Muscle layer of duodenum (tissue), 2 donors: ENCODE measurements at regions not wholly inside any gene's neighbourhood (a gene's known extent, or its start where the extent isn't known, plus 50 kb on each side); places are given as distances from the start of the nearest gene placed in this dataset.

Experiments
- H3K27ac ChIP-seq: one replicate; pipeline ENCODE4 v1.7.0; 2013; ENCODE audit warnings: mild to moderate bottlenecking, low read length
- H3K27me3 ChIP-seq: one replicate; pipeline ENCODE4 v1.7.0; 2013; ENCODE audit warnings: low read depth, mild to moderate bottlenecking, control low read depth, low read length
- H3K36me3 ChIP-seq, 2 donors: one replicate each; pipeline ENCODE4 v1.7.0; 2013; ENCODE audit warnings: low read length in 2 of 2, control low read depth in 1 of 2, mild to moderate bottlenecking in 1 of 2; ENCODE audit not compliant: insufficient read depth in 2 of 2, control insufficient read depth in 1 of 2
- H3K4me1 ChIP-seq, 2 donors: one replicate each; pipeline ENCODE4 v1.7.0; 2013; ENCODE audit warnings: low read length in 2 of 2, mild to moderate bottlenecking in 2 of 2, control low read depth in 1 of 2, moderate library complexity in 1 of 2; ENCODE audit not compliant: insufficient read depth in 2 of 2, control insufficient read depth in 1 of 2
- H3K4me3 ChIP-seq, 2 donors: one replicate each; pipeline ENCODE4 v1.7.0; 2013; ENCODE audit warnings: low read length in 2 of 2, low read depth in 1 of 2, mild to moderate bottlenecking in 1 of 2
- H3K9me3 ChIP-seq, 2 donors: one replicate each; pipeline ENCODE4 v1.7.0; 2013; ENCODE audit warnings: low read length in 2 of 2, control low read depth in 1 of 2, mild to moderate bottlenecking in 1 of 2; ENCODE audit not compliant: control insufficient read depth in 1 of 2
- donor health status: healthy.

- no peaks in the 10 kb centered on the region for H3K27me3 ChIP-seq
- H3K27ac ChIP-seq, result no peak overlapping the region
- H3K36me3 ChIP-seq, result no peaks in the 10 kb centered on the region
- no peaks in the 10 kb centered on the region for H3K9me3 ChIP-seq
- peaks cover 13 to 30% of the 10 kb centered on the region in 2 donors for H3K4me1 ChIP-seq
- no peak overlapping the region for H3K4me3 ChIP-seq
Measured at GRCh38 chr1:228901936-228902681, 166.8 kb downstream of the RHOU start.

- Histone ChIP-seq H3K9me3 (no peaks in the 10 kb centered on the region), H3K27me3 (no peaks in the 10 kb centered on the region), H3K36me3 (no peaks in the 10 kb centered on the region), H3K27ac (peak overlapping the region; percentile 50), H3K4me3 (no peak overlapping the region), H3K4me1 (peaks cover 13 to 30% of the 10 kb centered on the region in 2 donors)
Measured at GRCh38 chr1:228902781-228903433, 167.6 kb downstream of the RHOU start.

- H3K9me3 ChIP-seq, result peaks cover 0 to 3% of the 10 kb centered on the region in 2 donors
- H3K36me3 ChIP-seq, result no peaks in the 10 kb centered on the region
- H3K27me3 ChIP-seq, result no peaks in the 10 kb centered on the region
- H3K4me1 ChIP-seq, result peaks cover 13 to 30% of the 10 kb centered on the region in 2 donors
- no peak overlapping the region for H3K4me3 ChIP-seq
- peak overlapping the region; percentile 50 for H3K27ac ChIP-seq
Measured at GRCh38 chr1:228903434-228904071, 168.3 kb downstream of the RHOU start.

GRCh38 chr1:228904222-228904621, 168.9 kb downstream of the RHOU start:
- Histone ChIP-seq H3K4me1 (peaks cover 13 to 30% of the 10 kb centered on the region in 2 donors), H3K27ac (no peak overlapping the region)

GRCh38 chr1:228905701-228906101, 170.4 kb downstream of the RHOU start:
- H3K27me3 ChIP-seq, result no peaks in the 10 kb centered on the region
- no peak overlapping the region for H3K27ac ChIP-seq
- no peak overlapping the region for H3K4me3 ChIP-seq
- peaks cover 13 to 30% of the 10 kb centered on the region in 2 donors for H3K4me1 ChIP-seq
- H3K9me3 ChIP-seq, result peaks cover 0 to 4% of the 10 kb centered on the region in 2 donors
- H3K36me3 ChIP-seq, result no peaks in the 10 kb centered on the region

More at GRCh38 chr1:228904222-228904621, 168.9 kb downstream of the RHOU start:
- peaks cover 0 to 4% of the 10 kb centered on the region in 2 donors for H3K9me3 ChIP-seq
- H3K36me3 ChIP-seq, result no peaks in the 10 kb centered on the region
- H3K27me3 ChIP-seq, result no peaks in the 10 kb centered on the region
- no peak overlapping the region for H3K4me3 ChIP-seq

GRCh38 chr1:228906223-228906860, 171.1 kb downstream of the RHOU start:
- Histone ChIP-seq H3K9me3 (peaks cover 0 to 4% of the 10 kb centered on the region in 2 donors), H3K27me3 (no peaks in the 10 kb centered on the region), H3K4me1 (peaks cover 11 to 24% of the 10 kb centered on the region in 2 donors), H3K4me3 (no peak overlapping the region), H3K36me3 (no peaks in the 10 kb centered on the region), H3K27ac (no peak overlapping the region)

- Histone ChIP-seq H3K36me3 (no peaks in the 10 kb centered on the region), H3K27me3 (no peaks in the 10 kb centered on the region), H3K4me1 (no peaks in the 10 kb centered on the region), H3K9me3 (peaks cover 0 to 4% of the 10 kb centered on the region in 2 donors), H3K4me3 (no peak overlapping the region), H3K27ac (no peak overlapping the region)
Measured at GRCh38 chr1:228911225-228912210, 176.2 kb downstream of the RHOU start.

- no peaks in the 10 kb centered on the region for H3K9me3 ChIP-seq
- no peaks in the 10 kb centered on the region for H3K27me3 ChIP-seq
- no peaks in the 10 kb centered on the region for H3K4me1 ChIP-seq
- H3K4me3 ChIP-seq, result no peak overlapping the region
- H3K36me3 ChIP-seq, result no peaks in the 10 kb centered on the region
- H3K27ac ChIP-seq, result no peak overlapping the region
Measured at GRCh38 chr1:228913626-228914414, 178.5 kb downstream of the RHOU start.

GRCh38 chr1:228914700-228915099, 179.4 kb downstream of the RHOU start:
- Histone ChIP-seq H3K36me3 (no peaks in the 10 kb centered on the region), H3K4me3 (no peak overlapping the region), H3K9me3 (no peaks in the 10 kb centered on the region), H3K4me1 (no peaks in the 10 kb centered on the region), H3K27ac (no peak overlapping the region), H3K27me3 (no peaks in the 10 kb centered on the region)

GRCh38 chr1:228917342-228917741, 182.1 kb downstream of the RHOU start:
- no peaks in the 10 kb centered on the region for H3K27me3 ChIP-seq
- H3K36me3 ChIP-seq, result no peaks in the 10 kb centered on the region
- H3K4me3 ChIP-seq, result no peak overlapping the region
- no peak overlapping the region for H3K27ac ChIP-seq
- no peaks in the 10 kb centered on the region for H3K9me3 ChIP-seq
- no peaks in the 10 kb centered on the region for H3K4me1 ChIP-seq
